GM21367 (cell line): ENCODE measurements at regions not wholly inside any gene's neighbourhood (a gene's known extent, or its start where the extent isn't known, plus 50 kb on each side); places are given as distances from the start of the nearest gene placed in this dataset.

Source experiments
- ATAC-seq: cut with Tn5 transposase; IDR thresholded peaks from one replicate; pipeline ENCODE4 v1.9.1; 2021; ENCODE audit not compliant: unreplicated experiment

GRCh38 chr5:124839371-124839998 lies 93.0 kb upstream of the ZNF608 start:
- ATAC-seq, result no peak

GRCh38 chr5:124841829-124842712 lies 95.6 kb upstream of the ZNF608 start:
- no peak for ATAC-seq

GRCh38 chr5:124842725-124843595 lies 96.5 kb upstream of the ZNF608 start:
- ATAC-seq, result no peak

GRCh38 chr5:124843596-124843899 lies 97.1 kb upstream of the ZNF608 start:
- no peak for ATAC-seq

GRCh38 chr5:124844371-124844920 lies 98.0 kb upstream of the ZNF608 start:
- ATAC-seq, result no peak

GRCh38 chr5:124847907-124848306 lies 101.5 kb upstream of the ZNF608 start:
- no peak for ATAC-seq

- no peak for ATAC-seq
Measured at GRCh38 chr5:124849774-124850173, 103.3 kb upstream of the ZNF608 start.

- no peak for ATAC-seq
Measured at GRCh38 chr5:124856726-124857125, 110.3 kb upstream of the ZNF608 start.

GRCh38 chr5:124858612-124859011 lies 112.2 kb upstream of the ZNF608 start:
- ATAC-seq, result no peak

- no peak for ATAC-seq
Measured at GRCh38 chr5:124859027-124859426, 112.6 kb upstream of the ZNF608 start.

GRCh38 chr5:124859556-124860290 lies 113.3 kb upstream of the ZNF608 start:
- ATAC-seq, result no peak

- no peak for ATAC-seq
Measured at GRCh38 chr5:124860291-124860655, 113.8 kb upstream of the ZNF608 start.

GRCh38 chr5:124865066-124865465 lies 118.6 kb upstream of the ZNF608 start:
- no peak for ATAC-seq

- ATAC-seq, result no peak
Measured at GRCh38 chr5:124865603-124866354, 119.3 kb upstream of the ZNF608 start.

GRCh38 chr5:124866355-124867136 lies 120.1 kb upstream of the ZNF608 start:
- ATAC-seq, result no peak

- no peak for ATAC-seq
Measured at GRCh38 chr5:124867137-124867704, 120.8 kb upstream of the ZNF608 start.

- ATAC-seq, result no peak
Measured at GRCh38 chr5:124868676-124869075, 122.2 kb upstream of the ZNF608 start.

- ATAC-seq, result no peak
Measured at GRCh38 chr5:124869426-124870033, 123.1 kb upstream of the ZNF608 start.
